ENCODE measurements at regions not wholly inside any gene's neighbourhood (a gene's known extent, or its start where the extent isn't known, plus 50 kb on each side); places are given as distances from the start of the nearest gene placed in this dataset.

DNA sequence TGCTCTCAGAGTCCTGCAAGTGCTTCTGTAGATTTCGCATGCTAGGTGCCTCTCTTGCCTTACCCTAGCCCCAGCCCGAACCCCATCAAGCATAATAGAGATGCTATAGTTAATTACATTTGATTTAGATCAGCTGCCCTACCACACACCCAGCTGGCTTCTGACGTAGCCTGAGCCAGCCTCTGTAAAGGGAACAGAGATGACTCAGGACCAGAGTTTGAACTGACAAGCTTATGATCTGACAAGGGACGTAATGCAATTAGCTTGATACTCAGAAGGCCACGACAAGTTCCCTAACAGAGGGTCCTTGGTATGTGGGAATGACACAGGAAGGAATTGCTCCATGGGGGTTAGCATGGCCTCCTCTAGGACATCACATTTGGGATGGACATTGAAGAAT, 126.6 kb downstream of the LRATD1 start:
- TF ChIP-seq POLR2A (IDR thresholded peaks at IDR 0.05; ENCODE audit: borderline replicate concordance, extremely low read depth, insufficient read depth, insufficient read length) (no peak), POLR2AphosphoS5 (IDR thresholded peaks at IDR 0.05; ENCODE audit: low read depth, low read length) (no peak)
